ENCODE measurements at regions not wholly inside any gene's neighbourhood (a gene's known extent, or its start where the extent isn't known, plus 50 kb on each side); places are given as distances from the start of the nearest gene placed in this dataset.

DNA sequence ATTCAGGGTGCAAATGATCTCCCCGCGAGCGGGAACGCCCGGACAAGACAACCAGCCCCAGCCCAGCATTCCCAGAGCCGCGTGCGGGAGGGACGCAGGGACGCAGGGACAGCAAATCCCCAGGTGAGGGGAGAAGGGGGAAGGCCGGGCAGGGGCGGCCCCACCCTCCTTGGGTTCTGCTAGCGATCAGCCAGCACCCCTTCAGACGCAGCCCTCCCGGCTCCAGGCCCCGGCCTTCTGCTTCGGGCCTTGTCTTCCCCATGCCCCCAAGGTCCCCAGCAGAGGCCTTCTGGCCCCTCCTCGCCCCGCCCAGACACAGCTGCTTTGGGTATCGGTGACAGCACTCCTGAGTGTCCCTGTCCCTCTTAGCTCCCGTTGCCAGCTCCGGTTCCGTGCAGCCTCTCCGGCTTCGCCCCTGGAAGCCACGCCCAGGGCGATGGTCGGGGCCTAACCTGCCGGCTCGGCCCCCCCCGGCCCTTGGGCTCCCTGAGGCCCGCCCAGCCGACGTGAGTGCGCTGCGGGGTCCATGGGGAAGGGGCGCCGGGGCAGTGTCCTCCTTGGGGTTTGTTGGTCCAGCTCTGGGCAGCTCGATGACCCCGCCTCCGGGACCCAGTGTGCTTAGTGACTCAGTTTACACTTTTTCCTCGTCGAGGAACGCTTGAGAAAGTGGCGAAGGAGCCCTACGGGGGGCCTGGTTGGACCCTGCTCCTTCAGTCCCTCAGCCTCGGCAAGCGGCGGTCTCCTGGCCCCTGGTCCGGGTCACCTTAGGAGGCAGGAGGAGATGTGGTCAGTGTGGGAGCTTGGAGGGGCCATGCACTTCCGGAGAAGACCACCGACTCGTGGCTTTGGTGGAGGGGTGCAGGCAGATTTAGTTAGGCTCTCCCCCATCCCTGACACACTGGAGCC lies 50.5 kb upstream of the AMZ2 start:
- TF ChIP-seq, protein P1, sequence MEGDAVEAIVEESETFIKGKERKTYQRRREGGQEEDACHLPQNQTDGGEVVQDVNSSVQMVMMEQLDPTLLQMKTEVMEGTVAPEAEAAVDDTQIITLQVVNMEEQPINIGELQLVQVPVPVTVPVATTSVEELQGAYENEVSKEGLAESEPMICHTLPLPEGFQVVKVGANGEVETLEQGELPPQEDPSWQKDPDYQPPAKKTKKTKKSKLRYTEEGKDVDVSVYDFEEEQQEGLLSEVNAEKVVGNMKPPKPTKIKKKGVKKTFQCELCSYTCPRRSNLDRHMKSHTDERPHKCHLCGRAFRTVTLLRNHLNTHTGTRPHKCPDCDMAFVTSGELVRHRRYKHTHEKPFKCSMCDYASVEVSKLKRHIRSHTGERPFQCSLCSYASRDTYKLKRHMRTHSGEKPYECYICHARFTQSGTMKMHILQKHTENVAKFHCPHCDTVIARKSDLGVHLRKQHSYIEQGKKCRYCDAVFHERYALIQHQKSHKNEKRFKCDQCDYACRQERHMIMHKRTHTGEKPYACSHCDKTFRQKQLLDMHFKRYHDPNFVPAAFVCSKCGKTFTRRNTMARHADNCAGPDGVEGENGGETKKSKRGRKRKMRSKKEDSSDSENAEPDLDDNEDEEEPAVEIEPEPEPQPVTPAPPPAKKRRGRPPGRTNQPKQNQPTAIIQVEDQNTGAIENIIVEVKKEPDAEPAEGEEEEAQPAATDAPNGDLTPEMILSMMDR (IDR thresholded peaks at IDR 0.05): no peak
- no peak for TF ChIP-seq POLR2A (IDR thresholded peaks at IDR 0.05)

Data from vagina (tissue), 2 donors.